ENCODE measurements at regions not wholly inside any gene's neighbourhood (a gene's known extent, or its start where the extent isn't known, plus 50 kb on each side); places are given as distances from the start of the nearest gene placed in this dataset.

GRCh38 chr9:101848485-101848919, 110.1 kb upstream of the GRIN3A start:
- TF ChIP-seq CTCF (IDR thresholded peaks at IDR 0.05) (no peak), POLR2A (IDR thresholded peaks at IDR 0.05) (no peak)

All from thyroid gland (tissue), 4 donors.